Keratinocyte (primary cell): ENCODE measurements at regions not wholly inside any gene's neighbourhood (a gene's known extent, or its start where the extent isn't known, plus 50 kb on each side); places are given as distances from the start of the nearest gene placed in this dataset.

Source experiments
- EZH2 ChIP-seq: IDR thresholded peaks from one replicate; pipeline ENCODE4 v1.6.1; 2012; ENCODE audit warnings: inconsistent platforms, mild to moderate bottlenecking, low read length, moderate library complexity
- TF ChIP-seq, protein P1 (sequence below), 3 experiments: IDR thresholded peaks in 1 of 3; conservative IDR thresholded peaks in 1 of 3; optimal IDR thresholded peaks in 1 of 3; 2 replicates in 2 of 3; 3 replicates in 1 of 3; pipeline versions ENCODE3 to v1.5.1; 2011; ENCODE audit warnings: low read length in 3 of 3, mild to moderate bottlenecking in 3 of 3, moderate library complexity in 2 of 3, control low read depth in 1 of 3, inconsistent platforms in 1 of 3; ENCODE audit not compliant: insufficient read depth in 2 of 3; ENCODE audit errors: extremely low read depth in 1 of 3

- no peak for TF ChIP-seq EZH2
- TF ChIP-seq, protein P1, sequence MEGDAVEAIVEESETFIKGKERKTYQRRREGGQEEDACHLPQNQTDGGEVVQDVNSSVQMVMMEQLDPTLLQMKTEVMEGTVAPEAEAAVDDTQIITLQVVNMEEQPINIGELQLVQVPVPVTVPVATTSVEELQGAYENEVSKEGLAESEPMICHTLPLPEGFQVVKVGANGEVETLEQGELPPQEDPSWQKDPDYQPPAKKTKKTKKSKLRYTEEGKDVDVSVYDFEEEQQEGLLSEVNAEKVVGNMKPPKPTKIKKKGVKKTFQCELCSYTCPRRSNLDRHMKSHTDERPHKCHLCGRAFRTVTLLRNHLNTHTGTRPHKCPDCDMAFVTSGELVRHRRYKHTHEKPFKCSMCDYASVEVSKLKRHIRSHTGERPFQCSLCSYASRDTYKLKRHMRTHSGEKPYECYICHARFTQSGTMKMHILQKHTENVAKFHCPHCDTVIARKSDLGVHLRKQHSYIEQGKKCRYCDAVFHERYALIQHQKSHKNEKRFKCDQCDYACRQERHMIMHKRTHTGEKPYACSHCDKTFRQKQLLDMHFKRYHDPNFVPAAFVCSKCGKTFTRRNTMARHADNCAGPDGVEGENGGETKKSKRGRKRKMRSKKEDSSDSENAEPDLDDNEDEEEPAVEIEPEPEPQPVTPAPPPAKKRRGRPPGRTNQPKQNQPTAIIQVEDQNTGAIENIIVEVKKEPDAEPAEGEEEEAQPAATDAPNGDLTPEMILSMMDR (optimal IDR thresholded peaks at IDR 0.05 in 1 of 3, IDR thresholded peaks at IDR 0.05 in 1 of 3, conservative IDR thresholded peaks at IDR 0.05 in 1 of 3; ENCODE audit: extremely low read depth in 1 of 3, insufficient read depth in 2 of 3, low read length in 3 of 3): no peak
These were observed 145.2 kb upstream of the CITED2 start for GRCh38 chr6:139519571-139520031.
